Endodermal cell (in vitro differentiated cells): ENCODE measurements at regions not wholly inside any gene's neighbourhood (a gene's known extent, or its start where the extent isn't known, plus 50 kb on each side); places are given as distances from the start of the nearest gene placed in this dataset.
A peak's percentile ranks its signal among the peaks of the same experiment; 100 is the strongest.
"Not testable (repeated sequence)": the region's sequence is repeated elsewhere in the genome, so short reads cannot be mapped to it uniquely, and the experiment has no call there.

Source experiments
- DNase-seq: peaks from one replicate; pipeline ENCODE4 v3.0.0-alpha.2; 2017
- H3K27ac ChIP-seq: 2 replicates; pipeline ENCODE4 v1.5.1; 2013; ENCODE audit warnings: mild to moderate bottlenecking, low read depth, low read length, moderate library complexity
- H3K27me3 ChIP-seq: 2 replicates; pipeline ENCODE4 v1.6.1; 2013; ENCODE audit warnings: mild to moderate bottlenecking, low read length, moderate library complexity; ENCODE audit not compliant: insufficient read depth, control insufficient read depth, poor library complexity, severe bottlenecking
- H3K36me3 ChIP-seq: 2 replicates; pipeline ENCODE4 v1.7.0; 2013; ENCODE audit warnings: mild to moderate bottlenecking, low read length, moderate library complexity; ENCODE audit not compliant: control insufficient read depth, insufficient read depth
- H3K4me1 ChIP-seq: one replicate; pipeline ENCODE4 v1.7.0; 2013; ENCODE audit warnings: low read length; ENCODE audit not compliant: control insufficient read depth, insufficient read depth
- H3K4me3 ChIP-seq: 2 replicates; pipeline ENCODE4 v1.5.1; 2013; ENCODE audit warnings: mild to moderate bottlenecking, low read length, moderate library complexity
- H3K9ac ChIP-seq: 2 replicates; pipeline ENCODE4 v1.6.1; 2013; ENCODE audit warnings: mild to moderate bottlenecking, low read length, moderate library complexity; ENCODE audit not compliant: poor library complexity, severe bottlenecking; ENCODE audit errors: extremely low read depth
- H3K9me3 ChIP-seq: 2 replicates; pipeline ENCODE4 v1.6.1; 2013; ENCODE audit warnings: mild to moderate bottlenecking, low read length, moderate library complexity; ENCODE audit not compliant: control insufficient read depth
- H3K27ac Mint-ChIP-seq: 2 replicates; pipeline ENCODE4 v1.8.0; 2020; ENCODE audit warnings: mixed read lengths
- H3K27me3 Mint-ChIP-seq: 2 replicates; pipeline ENCODE4 v1.8.0; 2021; ENCODE audit warnings: mild to moderate bottlenecking, mixed read lengths; ENCODE audit not compliant: insufficient read depth
- H3K36me3 Mint-ChIP-seq: 2 replicates; pipeline ENCODE4 v1.8.0; 2020; ENCODE audit warnings: low read depth, mixed read lengths
- H3K4me1 Mint-ChIP-seq: 2 replicates; pipeline ENCODE4 v1.8.0; 2020; ENCODE audit warnings: mixed read lengths
- H3K4me3 Mint-ChIP-seq: 2 replicates; pipeline ENCODE4 v1.8.0; 2020; ENCODE audit warnings: mild to moderate bottlenecking, moderate library complexity, mixed read lengths
- H3K9me3 Mint-ChIP-seq: 2 replicates; pipeline ENCODE4 v1.8.0; 2020; ENCODE audit warnings: mild to moderate bottlenecking, mixed read lengths
- CTCF ChIP-seq: fragments of 200-600 bp; sonication (generic); conservative IDR thresholded peaks from 2 replicates; pipeline ENCODE4 v1.5.0; 2021; ENCODE audit warnings: antibody characterized with exemption, mild to moderate bottlenecking
- WGBS, 2 experiments: methylation state at CpG; one replicate each; pipeline versions ENCODE4 v1.1.5 to v1.1.7; 2013; ENCODE audit warnings: missing lambda C conversion rate in 2 of 2, mixed read lengths in 1 of 2; ENCODE audit not compliant: insufficient coverage in 1 of 2, insufficient read length in 1 of 2; 5-methylcytosine and 5-hydroxymethylcytosine counted together

- peaks cover 70% of the 10 kb centered on the region for H3K27me3 ChIP-seq
- no peak overlapping the region for H3K9ac ChIP-seq
- 3 to 6% methylated on average over 8 to 81 of the region's 88 CpGs for WGBS, 2 experiments
- no peaks in the 10 kb centered on the region for H3K4me1 Mint-ChIP-seq
- no peaks in the 10 kb centered on the region for H3K9me3 ChIP-seq
- TF ChIP-seq CTCF = no peak
- no peaks in the 10 kb centered on the region for H3K36me3 Mint-ChIP-seq
- H3K27me3 Mint-ChIP-seq = peaks cover 63% of the 10 kb centered on the region
- peak overlapping the region; percentile 56 for H3K4me3 ChIP-seq
- no peak overlapping the region for H3K27ac Mint-ChIP-seq
- H3K4me3 Mint-ChIP-seq = peak overlapping the region; percentile 42
- no peak overlapping the region for H3K27ac ChIP-seq
- H3K36me3 ChIP-seq = no peaks in the 10 kb centered on the region
- H3K9me3 Mint-ChIP-seq = peaks cover 7% of the 10 kb centered on the region
- H3K4me1 ChIP-seq = no peaks in the 10 kb centered on the region
- DNase-seq = peak; percentile 76
These were observed 512.7 kb upstream of the ZNF337 start for GRCh38 chr20:26209171-26209941.

- H3K27ac Mint-ChIP-seq = no peak overlapping the region
- no peak overlapping the region for H3K27ac ChIP-seq
- H3K9me3 Mint-ChIP-seq = peaks cover 7% of the 10 kb centered on the region
- H3K9me3 ChIP-seq = no peaks in the 10 kb centered on the region
- no peaks in the 10 kb centered on the region for H3K36me3 Mint-ChIP-seq
- TF ChIP-seq CTCF = peak; percentile 13
- H3K4me1 ChIP-seq = no peaks in the 10 kb centered on the region
- peak overlapping the region; percentile 70 for H3K4me3 ChIP-seq
- no peak overlapping the region for H3K9ac ChIP-seq
- H3K4me3 Mint-ChIP-seq = peak overlapping the region; percentile 42
- no peaks in the 10 kb centered on the region for H3K4me1 Mint-ChIP-seq
- peaks cover 70% of the 10 kb centered on the region for H3K27me3 ChIP-seq
- H3K27me3 Mint-ChIP-seq = peaks cover 63% of the 10 kb centered on the region
- DNase-seq = peak; percentile 84
- 1 to 2% methylated on average over 22 to 80 of the region's 91 CpGs for WGBS, 2 experiments
- no peaks in the 10 kb centered on the region for H3K36me3 ChIP-seq
These were observed 511.8 kb upstream of the ZNF337 start for GRCh38 chr20:26208296-26209091.

- H3K36me3 ChIP-seq, H3K9ac ChIP-seq, H3K27ac Mint-ChIP-seq, H3K27ac ChIP-seq, H3K4me1 ChIP-seq, H3K4me1 Mint-ChIP-seq, H3K9me3 ChIP-seq, H3K36me3 Mint-ChIP-seq: not testable (repeated sequence)
- peaks cover 70% of the 10 kb centered on the region for H3K27me3 ChIP-seq
- H3K4me3 ChIP-seq = peak overlapping the region; percentile 70
- H3K27me3 Mint-ChIP-seq = peaks cover 64% of the 10 kb centered on the region
- peak; percentile 78 for DNase-seq
- peaks cover 12% of the 10 kb centered on the region for H3K9me3 Mint-ChIP-seq
- WGBS, 2 experiments = 0 to 5% methylated on average over 9 to 35 of the region's 35 CpGs
- peak overlapping the region; percentile 42 for H3K4me3 Mint-ChIP-seq
These were observed 511.3 kb upstream of the ZNF337 start for GRCh38 chr20:26207967-26208295.
